NCI-H2029 (cell line): ENCODE measurements at regions not wholly inside any gene's neighbourhood (a gene's known extent, or its start where the extent isn't known, plus 50 kb on each side); places are given as distances from the start of the nearest gene placed in this dataset.

Experiments
- DNase-seq: peaks from one replicate; lab custom pipeline; 2025; lab: John Stamatoyannopoulos, UW

DNA sequence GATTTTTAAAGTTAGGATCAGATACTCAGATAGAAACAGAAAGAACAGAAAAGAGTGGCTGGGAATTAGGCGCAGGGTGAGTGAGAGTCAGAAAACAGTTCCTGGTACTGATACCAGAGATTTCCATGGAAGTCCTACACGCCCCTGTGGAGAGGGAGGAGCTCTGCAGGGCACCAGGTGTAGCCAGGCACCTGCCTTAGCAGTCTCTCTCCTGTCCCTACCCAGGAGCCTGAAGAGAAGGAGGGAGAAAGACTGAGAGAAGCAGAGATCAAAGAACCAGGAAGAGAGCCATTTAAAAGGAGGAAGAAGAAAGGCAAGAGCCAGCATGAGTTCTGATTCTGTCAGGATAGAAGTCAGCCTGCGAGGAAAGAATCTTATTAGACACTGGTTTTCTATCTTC is 65.0 kb downstream of the CBLN1 start:
- no peak for DNase-seq

DNA sequence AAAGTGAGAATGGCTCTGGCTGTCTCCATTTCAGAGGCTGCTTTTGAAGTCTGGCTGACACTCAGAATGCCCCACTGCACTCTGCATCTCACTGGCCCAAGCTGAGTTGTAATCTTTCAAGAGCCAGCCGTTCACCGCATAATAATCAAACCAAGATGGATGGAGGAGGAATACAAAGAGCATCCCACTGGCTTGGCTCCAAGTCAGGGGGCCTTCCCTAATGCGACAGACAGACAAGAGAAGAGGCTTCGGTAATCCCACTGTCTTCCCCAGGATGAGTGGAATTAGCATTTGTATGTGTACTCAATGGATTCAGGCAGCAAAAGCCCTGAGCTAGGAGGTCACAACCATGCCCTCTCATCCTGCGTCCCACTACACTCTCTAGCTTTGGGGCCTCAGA is 68.0 kb downstream of the CBLN1 start:
- no peak for DNase-seq

DNA sequence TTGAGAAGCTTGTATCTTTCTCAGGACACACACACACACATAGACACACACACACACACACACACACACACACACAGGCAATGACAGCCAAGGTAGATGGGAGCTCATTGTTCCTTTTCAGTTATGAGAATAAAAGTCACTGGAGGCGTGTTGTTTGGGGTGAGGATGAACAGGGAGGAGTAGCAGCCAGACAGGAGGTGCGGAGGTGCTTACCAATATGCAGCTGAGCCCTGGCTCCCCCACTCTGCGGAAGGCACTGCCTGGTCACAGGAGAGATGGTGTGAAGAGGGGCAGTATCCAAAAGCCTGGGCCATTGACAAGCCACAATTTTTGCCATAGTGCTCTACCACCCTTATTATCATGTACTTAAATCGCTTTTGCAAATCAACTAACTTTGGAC is 77.4 kb downstream of the CBLN1 start:
- DNase-seq, result no peak

DNA sequence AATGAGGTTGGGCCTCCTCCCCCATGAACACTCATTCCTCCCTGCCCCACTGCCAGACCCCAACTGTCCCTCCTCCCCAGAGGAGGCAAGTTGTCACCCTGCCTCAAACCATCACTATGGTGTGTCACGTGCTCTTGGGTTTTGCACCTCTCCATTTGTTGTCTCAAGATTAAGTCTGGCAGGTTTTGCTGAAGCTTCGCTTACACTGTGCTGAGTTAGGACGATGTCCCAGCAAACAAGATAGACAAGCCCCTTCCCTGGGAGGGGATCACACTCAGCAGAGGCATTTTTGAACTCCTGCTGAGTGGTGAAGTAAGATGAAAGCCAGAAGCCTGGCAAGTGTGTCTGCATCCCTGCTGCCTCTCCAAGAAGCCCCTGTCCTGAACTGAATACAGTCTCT is 78.3 kb downstream of the CBLN1 start:
- no peak for DNase-seq

DNA sequence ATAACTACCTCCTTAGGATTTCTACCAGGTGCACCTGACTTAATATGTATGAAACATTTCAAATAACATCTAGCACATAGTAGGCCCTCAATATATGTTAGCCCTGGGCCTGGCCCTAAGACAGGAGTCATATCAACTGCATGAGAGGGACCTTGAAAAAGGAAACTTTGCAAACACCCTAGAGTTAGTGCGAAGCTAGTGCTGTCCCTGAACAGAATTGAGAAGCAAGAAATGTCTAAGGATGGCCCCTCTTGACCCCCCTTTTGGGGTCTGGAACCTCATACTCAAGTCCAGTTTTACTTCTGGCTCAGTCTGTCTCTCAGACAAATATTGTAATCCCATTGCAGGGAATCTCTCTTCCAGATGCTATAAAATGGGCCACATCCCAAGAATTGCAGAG is 80.5 kb downstream of the CBLN1 start:
- DNase-seq, result no peak

DNA sequence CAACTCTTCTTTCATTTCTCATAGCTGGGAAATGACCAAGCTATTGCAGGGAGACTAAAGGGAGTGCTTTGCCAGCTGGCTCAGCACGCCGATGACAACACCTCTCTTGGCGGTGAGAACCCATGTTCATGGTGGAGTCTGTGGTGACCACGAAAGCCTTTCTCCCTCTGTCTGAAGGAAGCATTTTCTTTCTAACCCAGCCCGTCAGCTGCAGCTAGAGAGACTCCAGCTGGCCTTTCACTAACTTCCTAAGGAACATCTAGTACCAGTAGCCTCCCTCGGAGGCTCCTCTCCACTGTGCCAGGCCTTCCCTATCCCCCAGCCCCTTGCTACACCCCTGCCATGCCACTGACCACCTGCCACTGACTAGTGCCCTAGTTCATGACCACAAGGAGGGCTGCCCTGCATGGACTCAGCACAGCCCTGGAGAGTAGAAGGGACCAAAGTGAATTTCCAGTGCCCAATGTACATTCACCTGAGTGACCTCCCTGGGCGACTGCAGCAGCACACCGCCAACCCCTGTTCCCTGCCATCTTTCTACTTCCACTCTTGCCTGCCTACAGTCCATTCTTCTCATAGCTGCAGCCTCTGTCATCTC is 81.3 kb downstream of the CBLN1 start:
- DNase-seq, result no peak

DNA sequence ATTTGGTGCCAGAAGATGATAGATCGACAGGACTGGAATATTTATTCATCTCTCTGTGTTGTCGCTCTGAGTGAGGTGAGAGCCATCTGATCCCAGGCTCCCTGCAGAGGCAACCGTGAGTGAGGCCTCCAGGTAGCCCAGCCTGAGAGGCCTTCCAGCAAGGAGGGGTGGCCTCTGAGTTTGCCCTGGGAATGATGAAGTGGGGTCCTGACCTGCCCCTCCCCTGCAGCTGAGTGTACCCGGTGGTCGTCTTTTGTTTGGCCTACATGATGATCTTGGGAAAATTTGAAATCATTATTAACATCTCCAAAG is 86.4 kb downstream of the CBLN1 start:
- no peak for DNase-seq

DNA sequence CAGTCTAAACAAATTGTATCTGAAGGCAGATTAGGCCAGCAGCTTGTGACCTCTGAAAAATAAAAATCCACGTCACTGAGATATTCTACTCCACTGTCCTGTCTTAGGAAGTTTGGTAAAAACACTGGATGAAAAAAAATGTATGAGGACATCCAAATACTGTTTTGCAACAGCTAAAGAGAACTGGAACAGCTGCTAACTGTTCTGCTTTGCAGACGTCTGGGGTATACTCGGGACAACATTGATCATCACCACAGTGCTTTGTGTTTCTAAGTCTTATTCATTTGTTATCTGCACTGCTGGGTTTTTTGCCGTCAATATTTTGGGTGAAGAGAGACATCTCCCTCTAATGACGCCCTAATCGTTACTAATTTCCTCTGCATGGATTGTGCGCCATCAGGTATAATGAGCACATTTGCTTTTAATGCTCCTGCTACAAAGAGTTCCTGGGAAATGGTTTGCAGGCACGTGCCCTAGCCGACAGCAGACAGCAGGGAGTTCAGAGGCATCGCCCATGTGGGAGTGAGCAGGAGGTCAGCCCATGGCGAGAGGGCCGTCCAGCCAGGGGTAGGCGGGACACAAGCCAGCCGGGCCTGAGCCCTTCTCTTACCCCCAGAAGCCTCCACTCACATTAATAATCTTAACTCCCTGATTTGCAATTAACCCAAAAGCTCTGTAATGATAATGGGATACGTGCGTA is 87.0 kb downstream of the CBLN1 start:
- DNase-seq, result no peak

DNA sequence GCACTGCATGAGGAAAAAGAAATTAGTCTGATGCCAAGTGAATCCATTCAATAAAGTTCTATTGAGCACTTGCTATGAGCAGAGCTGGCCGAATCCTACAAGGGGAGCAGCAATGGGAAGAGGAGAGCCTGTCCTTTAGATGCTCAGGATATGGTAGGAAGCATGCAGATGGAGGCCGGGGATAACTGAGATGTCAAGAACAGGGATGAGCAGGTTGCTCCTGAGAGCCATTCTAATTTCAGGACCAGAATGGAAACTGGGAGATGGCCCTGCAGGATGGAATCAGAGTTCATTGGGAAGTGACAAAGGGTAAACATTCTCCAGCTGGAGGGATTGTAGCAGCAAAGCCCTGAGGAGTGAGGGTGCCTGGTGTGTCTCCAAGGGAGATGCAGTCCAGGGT is 88.0 kb downstream of the CBLN1 start:
- DNase-seq, result no peak

DNA sequence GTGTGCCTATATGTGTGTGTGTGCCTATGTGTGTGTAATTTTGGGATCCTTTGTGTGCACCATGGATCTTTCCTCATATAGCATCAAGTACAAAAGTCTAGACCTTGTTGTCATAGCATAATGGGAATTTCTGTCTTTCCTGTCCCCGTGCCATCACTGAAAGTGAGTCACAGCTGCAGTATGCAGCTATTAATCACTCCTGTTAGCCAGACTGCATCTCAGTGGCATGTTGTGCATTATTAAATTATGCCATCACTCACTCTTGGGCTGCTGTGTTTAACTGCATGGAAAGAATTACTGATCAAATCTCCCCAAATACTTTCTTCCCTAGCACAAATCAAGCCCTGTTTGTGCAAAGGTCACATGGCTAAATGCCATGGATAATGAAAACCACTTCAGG is 92.4 kb downstream of the CBLN1 start:
- DNase-seq, result no peak

DNA sequence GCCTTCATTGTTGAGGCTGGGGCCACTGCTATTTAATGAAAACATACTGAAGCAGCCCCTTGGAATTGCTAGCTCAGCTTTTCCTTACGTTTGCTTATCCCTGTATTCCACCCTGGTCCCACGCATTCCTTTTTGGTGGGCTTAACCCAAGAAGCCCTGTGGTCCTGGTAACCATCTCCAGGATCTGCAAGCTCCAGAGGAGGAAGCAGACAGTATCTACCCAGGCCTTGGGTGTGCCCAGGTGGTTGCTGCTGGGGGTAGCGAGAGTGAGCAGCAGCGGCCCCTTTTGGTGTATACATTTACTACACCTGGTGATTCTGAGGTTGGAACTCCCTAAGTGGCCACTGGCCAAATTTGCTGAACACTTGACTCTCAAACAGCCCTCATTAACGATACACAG is 97.7 kb downstream of the CBLN1 start:
- DNase-seq, result peak; percentile 53

DNA sequence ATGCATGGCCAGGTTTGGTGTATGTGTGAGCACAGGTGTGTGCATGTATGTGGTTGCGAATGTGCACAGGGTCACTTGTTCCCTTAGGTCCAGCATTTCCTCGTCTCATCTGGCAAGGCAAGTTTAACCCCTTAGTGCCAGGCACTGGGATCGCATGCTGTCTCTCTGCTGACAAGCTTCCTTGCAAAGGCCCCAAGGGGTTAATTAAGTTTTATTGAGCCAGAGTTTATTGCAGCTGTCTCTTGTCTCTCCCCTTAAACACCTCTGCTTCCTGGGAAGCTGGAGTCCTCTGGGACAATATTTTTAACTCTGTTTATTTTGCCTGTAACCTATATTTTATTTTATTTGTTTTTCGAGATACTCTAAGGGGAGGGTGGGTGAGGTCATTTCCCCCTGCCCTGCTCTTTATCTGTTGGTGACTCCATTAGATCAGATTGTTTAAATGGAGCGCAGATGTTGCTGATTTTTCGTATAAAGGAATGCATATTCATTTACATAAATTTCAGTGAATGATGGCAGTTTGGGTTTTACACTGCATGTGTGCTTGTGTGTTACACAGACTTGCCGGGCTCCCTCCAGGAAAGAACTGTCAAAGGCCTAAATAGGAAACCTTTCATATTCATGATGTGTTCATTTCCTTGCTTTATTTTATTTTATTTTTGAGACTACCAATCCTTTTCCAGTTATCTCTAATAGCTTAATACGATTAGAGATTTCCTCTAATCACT is 99.7 kb downstream of the CBLN1 start:
- DNase-seq, result no peak

DNA sequence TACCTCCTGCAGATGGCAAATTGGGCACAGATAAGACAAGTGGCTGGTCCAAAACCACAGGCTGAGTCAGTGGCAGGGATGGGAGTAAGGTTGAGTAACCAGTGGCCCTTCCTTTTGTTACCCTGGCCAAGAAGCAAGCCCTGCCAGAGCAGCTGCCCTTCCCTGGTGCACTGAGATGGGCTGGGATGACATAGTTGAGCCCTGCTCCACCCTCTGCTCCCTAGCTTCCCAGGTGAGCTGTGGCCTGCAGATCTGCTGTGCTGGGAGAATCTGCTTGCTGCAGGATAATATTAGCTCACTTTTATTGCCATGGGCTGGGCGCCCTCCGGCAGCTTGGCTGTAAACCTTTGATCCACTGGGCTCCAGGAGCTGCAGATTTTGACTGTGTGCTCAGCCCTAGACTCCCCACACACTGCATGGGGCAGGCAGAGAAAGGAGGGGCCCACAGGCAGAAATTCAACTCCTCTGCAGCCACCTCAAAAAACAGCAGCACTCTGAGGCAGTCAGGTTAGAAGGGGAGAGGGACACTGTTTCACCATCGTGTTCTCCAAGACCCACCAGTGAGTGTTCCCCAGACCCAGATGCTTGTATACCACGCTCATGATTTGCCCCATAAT is 101.8 kb downstream of the CBLN1 start:
- DNase-seq, result no peak

DNA sequence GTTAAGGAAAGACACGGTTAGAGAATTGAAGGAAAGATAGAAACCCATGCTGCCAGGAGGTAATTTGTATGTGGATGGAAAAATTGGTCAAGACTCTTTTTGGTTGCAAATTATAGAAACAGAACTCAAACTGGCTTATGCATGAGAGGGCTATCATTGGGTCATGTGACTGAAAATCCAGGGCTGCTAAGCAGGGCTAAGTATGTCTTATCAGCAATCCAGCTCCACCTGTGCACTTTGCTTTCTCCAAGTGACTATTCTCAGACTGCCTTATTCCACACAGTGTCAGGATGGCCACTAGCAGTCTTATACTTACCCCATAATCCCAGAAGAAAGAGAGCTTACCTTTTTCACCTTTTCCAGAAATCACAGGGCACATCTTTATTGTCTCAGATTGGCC is 113.5 kb downstream of the CBLN1 start:
- DNase-seq, result no peak

DNA sequence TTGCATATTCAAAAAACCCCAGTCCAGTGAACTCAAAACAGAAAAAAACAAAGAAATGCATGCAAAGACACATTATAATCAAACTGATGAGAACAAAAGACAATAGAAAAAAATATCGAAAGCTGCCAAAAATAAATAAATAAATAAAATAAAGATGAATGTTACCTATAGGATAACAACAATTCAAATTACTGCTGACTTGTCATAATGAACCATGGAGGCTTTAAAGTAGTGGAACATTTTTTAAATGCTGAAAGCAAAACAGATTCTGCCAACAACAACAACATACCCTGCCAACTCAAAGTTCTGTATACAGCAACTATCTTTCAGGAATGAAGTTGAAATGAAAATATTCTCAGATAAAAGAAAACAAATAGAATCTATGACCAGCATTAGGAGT is 116.6 kb downstream of the CBLN1 start:
- no peak for DNase-seq

DNA sequence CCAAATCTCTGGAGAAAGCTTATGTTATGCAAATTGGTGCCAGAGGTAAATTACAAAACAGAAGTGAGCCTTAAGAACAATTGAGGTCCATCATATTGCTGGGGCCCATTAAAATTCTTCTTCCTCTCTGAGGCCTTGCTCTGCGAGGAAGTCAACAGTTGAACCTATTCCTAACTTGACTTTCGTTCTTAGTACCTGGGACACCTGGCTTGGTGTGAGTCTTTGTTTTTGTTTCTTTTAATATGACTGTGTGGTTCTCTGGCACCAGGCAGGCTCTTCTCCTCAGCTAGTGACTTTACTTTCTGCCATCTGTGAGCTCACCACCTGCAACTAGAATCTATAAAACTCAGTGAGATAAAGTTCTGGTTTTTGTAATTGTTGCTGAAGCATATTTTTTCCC is 120.4 kb downstream of the CBLN1 start:
- DNase-seq, result no peak

DNA sequence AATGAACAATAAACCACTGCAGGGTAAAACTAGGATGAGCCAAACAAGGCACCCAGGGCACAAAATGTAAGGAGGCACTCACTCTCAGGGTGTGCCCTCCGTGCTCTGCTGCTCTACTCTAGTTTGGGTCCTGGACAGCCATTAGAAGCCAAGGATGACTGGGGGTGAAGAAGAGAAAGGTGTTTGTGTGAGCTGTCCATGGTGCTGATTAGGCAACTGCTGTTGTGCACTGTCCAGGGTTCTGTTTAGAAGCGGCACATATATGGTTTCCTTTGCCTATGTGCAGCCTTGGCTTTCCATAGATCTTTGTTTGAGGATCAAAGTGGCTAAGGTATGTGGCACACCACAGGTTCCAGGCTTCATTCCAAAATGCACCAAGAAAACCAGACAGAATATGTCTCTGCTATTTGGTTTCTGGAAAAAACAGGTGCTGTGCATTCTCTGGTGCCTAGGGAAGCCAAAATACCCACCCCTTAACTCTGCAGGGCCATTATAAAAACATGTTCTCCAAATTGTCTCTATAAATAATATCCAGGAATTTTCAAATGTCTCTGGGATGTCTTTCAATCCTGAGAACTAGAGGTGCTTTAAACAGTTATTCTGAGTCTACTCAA is 123.5 kb downstream of the CBLN1 start:
- DNase-seq, result no peak

DNA sequence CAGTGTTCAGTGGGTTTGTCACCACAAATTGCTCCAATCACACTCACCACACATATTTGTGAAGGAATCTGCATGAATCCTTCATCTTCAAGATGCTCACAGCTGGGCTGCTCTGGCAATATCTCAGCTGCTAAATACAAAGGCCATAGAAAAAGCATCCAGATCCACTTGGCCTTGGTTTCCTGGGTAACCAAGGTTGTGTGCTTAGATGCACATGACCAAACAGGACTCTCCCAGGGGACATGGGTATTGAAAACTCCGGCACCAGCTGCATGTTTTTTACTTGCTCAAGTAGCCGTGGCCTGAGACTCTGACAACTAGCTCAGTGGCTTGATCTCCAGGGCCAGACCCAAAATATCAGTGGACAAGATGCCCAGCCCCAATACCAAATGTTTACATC is 131.3 kb downstream of the CBLN1 start:
- no peak for DNase-seq

DNA sequence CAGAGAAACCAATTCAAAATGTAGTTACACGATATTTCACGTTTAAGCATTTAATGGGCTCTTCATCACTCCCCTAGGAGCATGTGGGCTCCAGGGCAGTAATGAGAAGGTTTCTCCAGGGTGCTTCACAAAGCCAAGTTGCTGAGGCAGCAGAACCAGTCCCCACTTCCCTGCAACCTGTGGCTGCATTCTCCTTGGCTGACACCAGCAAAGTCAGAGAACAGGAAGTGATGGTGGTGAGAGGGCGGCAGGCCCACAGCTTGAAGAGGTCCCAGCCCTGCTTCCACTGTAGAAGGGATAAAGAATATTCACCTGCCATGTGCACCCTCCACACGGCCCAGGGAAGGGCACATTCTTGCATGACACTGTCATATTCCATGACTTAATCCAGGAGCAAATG is 133.2 kb downstream of the CBLN1 start:
- DNase-seq, result no peak

DNA sequence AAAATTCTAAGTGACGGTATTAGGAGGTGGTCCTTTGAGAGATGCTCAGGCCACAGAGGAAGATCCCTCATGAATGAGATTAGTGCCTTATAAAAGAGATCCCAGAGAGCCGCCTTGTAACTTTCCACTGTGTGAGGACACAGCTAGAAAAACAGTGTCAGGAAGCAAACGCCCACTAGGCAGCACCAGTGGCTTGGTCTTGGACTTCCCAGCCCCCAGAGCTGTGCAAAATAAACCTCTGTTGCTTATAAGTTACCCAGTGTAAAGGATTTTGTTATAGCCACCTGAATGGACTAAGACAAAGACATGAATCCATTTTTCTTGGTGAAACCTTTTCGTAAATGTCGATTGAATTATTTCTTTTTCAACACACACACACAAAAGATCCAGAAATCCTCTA is 141.0 kb downstream of the CBLN1 start:
- no peak for DNase-seq

DNA sequence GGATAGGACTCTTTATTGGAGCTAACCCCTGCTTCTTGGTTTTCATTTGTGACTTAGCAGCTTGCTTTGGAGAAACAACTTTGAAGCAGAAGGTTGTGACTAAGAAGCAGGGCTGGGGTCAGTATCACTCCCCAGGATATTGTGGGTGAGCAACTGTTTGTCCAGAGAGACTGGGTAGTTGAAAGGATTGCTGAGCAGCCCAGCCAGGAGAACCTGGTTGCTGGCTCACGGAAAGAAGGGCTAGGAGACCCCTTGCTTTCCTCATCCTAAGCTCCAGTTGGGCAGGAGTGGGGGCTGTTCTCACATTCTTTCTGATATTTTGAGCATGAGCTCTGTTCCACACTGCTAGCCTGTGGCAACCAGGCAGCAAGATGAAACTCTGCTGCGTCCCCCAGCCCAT is 151.2 kb downstream of the CBLN1 start:
- no peak for DNase-seq

DNA sequence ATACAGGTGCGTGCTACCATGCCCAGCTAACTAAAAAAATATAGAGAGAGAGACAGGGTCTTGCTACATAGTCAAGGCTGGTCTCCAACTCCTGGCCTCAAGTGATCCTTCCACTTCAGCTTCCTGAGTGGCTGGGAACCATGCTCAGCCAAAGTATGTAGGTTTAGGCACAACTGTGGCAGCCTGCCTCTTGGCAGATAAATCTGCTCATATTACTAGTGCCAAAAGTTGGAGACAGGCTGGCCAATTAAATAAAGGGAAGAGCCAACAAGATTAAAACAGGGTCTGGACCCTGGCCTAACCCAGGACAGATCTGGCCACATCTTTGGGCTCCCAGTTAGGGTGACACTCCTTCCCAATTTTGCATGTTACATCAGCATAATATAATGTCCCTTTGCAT is 151.7 kb downstream of the CBLN1 start:
- peak; percentile 24 for DNase-seq

DNA sequence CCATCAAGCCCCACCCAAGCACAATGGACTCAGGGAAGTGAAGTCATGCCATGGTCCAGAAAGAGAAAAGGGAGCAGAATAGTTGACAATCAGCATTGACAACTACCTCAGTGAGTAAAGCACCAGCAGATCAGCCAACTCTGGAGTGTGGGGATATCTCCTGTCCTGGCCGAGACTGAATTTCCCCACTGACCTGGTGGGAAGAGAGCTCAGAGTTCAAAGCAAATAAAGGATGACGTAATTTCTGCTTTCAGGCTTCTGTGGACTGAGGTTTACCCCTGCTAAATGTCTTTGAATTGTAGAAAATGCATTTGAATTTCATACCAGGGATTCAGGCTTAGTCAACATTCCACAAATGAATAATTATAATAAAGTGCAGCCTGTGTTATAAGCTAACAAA is 152.9 kb downstream of the CBLN1 start:
- DNase-seq, result peak; percentile 30
